C4-2B (cell line): ENCODE measurements at regions not wholly inside any gene's neighbourhood (a gene's known extent, or its start where the extent isn't known, plus 50 kb on each side); places are given as distances from the start of the nearest gene placed in this dataset.

Experiments used
- ZFX ChIP-seq: fragments of 450-650 bp; IDR thresholded peaks from 2 replicates; pipeline ENCODE4 v1.6.1; 2017
- TF ChIP-seq, protein P1 (sequence below): fragments of 450-650 bp; conservative IDR thresholded peaks from 2 replicates; pipeline ENCODE4 v1.5.1; 2017; ENCODE audit warnings: mild to moderate bottlenecking

DNA sequence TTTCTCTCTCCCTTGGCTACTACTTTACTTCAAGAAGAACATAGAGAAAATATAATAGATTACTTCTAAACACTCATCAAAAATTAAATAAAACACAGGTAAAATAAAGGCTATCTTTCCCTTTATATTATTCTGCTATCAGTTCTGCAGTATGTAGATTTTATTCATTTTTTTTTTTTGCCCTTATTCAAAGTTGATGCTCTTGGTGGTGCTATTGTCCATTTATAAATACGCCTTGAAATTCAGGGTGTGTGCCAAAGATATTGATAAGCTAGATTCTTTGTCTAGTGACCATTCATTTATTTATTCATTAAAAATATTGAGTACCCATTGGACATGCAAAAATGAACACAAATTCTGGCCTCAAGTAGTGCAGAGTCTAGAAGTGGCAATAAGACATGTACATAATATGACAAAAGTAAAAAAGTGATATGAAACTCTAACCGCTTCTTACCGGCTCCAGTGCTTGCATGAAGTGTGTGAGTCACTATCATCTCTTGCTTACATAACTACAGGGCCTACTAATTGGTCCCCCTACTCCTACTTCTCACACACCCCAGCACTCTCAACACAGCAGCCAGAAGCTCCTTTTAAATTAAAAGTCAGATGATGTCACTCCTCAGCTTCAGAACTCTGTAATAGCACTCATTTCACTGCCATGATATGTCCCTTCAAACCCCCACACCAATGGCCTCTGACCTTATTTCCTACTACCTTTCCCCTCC lies 208.3 kb upstream of the FANCL start:
- TF ChIP-seq, protein P1, sequence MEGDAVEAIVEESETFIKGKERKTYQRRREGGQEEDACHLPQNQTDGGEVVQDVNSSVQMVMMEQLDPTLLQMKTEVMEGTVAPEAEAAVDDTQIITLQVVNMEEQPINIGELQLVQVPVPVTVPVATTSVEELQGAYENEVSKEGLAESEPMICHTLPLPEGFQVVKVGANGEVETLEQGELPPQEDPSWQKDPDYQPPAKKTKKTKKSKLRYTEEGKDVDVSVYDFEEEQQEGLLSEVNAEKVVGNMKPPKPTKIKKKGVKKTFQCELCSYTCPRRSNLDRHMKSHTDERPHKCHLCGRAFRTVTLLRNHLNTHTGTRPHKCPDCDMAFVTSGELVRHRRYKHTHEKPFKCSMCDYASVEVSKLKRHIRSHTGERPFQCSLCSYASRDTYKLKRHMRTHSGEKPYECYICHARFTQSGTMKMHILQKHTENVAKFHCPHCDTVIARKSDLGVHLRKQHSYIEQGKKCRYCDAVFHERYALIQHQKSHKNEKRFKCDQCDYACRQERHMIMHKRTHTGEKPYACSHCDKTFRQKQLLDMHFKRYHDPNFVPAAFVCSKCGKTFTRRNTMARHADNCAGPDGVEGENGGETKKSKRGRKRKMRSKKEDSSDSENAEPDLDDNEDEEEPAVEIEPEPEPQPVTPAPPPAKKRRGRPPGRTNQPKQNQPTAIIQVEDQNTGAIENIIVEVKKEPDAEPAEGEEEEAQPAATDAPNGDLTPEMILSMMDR: 0 out of 2 replicates have a peak, but pooled peaks have one; percentile 1
- no peak for TF ChIP-seq ZFX
